K562 (cell line): ENCODE measurements at regions not wholly inside any gene's neighbourhood (a gene's known extent, or its start where the extent isn't known, plus 50 kb on each side); places are given as distances from the start of the nearest gene placed in this dataset.

ENCODE experiments used
- ATAC-seq: fragments of 200-7000 bp; cut with Tn5 transposase; 3 replicates; pipeline ENCODE4 v1.9.1; 2020; ENCODE audit warnings: moderate library complexity
- BruUV-seq: library from RNA; stranded (reverse); fragments of 400-500 nt; replicated peaks from 2 replicates; lab custom pipeline; 2021; lab: Mats Ljungman, UMichigan
- CTCF ChIA-PET: fragments of 300-600 bp; formaldehyde crosslinking; extraction: SDS; loops from one replicate; lab custom pipeline; 2021; ENCODE audit warnings: low intra/inter-chr PET ratio; lab: Yijun Ruan, JAX
- POLR2A ChIA-PET: fragments of 300-600, 350-650 bp; sonication (Branson Sonifier 250); formaldehyde crosslinking; extraction: SDS; loops from one replicate; lab custom pipeline; 2021; ENCODE audit warnings: antibody characterized with exemption, inconsistent platforms; lab: Yijun Ruan, JAX
- DNase-seq, 4 experiments: peaks; one replicate each; pipeline versions ENCODE4 v3.0.0 to v3.0.0-alpha.2; 2011 to 2018; ENCODE audit warnings: low spot score in 3 of 4, mixed read lengths in 3 of 4; ENCODE audit errors: extremely low read depth in 1 of 4
- FAIRE-seq: peaks from 2 replicates; lab custom pipeline; 2011; peaks lifted over from hg19 to GRCh38; lab: Jason Lieb, UNC
- H2AFZ ChIP-seq: 2 replicates; pipeline ENCODE4 v1.6.0; 2011; ENCODE audit warnings: low read depth, low read length, control low read depth, inconsistent platforms
- H3K27ac ChIP-seq: fragments of 200-600 bp; 3 replicates; pipeline ENCODE4 v1.8.0; 2011; ENCODE audit warnings: low read depth, mild to moderate bottlenecking, control low read depth, inconsistent platforms, low read length, moderate library complexity, mixed read lengths; ENCODE audit errors: extremely low read depth
- H3K27me3 ChIP-seq, 2 experiments: fragments of 300-600 bp in 1 of 2; 2 replicates in 1 of 2; 3 replicates in 1 of 2; pipeline versions ENCODE4 v1.6.0 to v1.8.0; 2011; ENCODE audit warnings: inconsistent platforms in 2 of 2, low read length in 2 of 2, mild to moderate bottlenecking in 1 of 2, mixed read lengths in 1 of 2, moderate library complexity in 1 of 2; ENCODE audit not compliant: control insufficient read depth in 2 of 2, insufficient read depth in 2 of 2
- H3K36me3 ChIP-seq: fragments of 300-600 bp; 3 replicates; pipeline ENCODE4 v1.8.0; 2011; ENCODE audit warnings: mild to moderate bottlenecking, low read length, inconsistent platforms; ENCODE audit not compliant: control insufficient read depth, insufficient read depth
- H3K4me1 ChIP-seq, 2 experiments: fragments of 200-600 bp in 1 of 2; replicated peaks in 1 of 2; 2 replicates in 1 of 2; 3 replicates in 1 of 2; pipeline versions ENCODE4 v1.5.1 to v1.8.0; 2011; ENCODE audit warnings: inconsistent platforms in 2 of 2, low read length in 2 of 2, mild to moderate bottlenecking in 1 of 2, mixed read lengths in 1 of 2, moderate library complexity in 1 of 2; ENCODE audit not compliant: control insufficient read depth in 2 of 2, insufficient read depth in 2 of 2
- H3K4me2 ChIP-seq: 2 replicates; pipeline ENCODE4 v1.6.1; 2011; ENCODE audit warnings: low read length, control low read depth, inconsistent platforms, mixed read lengths; ENCODE audit not compliant: insufficient read depth
- H3K4me3 ChIP-seq: fragments of 200-600 bp; sonication (generic), shearing (Covaris generic); 2 replicates; pipeline ENCODE4 v1.5.1; 2016; ENCODE audit warnings: control low read depth, inconsistent platforms
- H3K79me2 ChIP-seq: fragments of 200-600 bp; 3 replicates; pipeline ENCODE4 v1.8.0; 2011; ENCODE audit warnings: low read length, inconsistent platforms; ENCODE audit not compliant: control insufficient read depth, insufficient read depth
- H3K9ac ChIP-seq, 2 experiments: 2 replicates each; pipeline versions ENCODE4 v1.6.0 to v1.6.1; 2011; ENCODE audit warnings: low read depth in 2 of 2, low read length in 2 of 2, control low read depth in 1 of 2, inconsistent platforms in 1 of 2, mild to moderate bottlenecking in 1 of 2, mixed read lengths in 1 of 2; ENCODE audit not compliant: insufficient read depth in 1 of 2
- H3K9me1 ChIP-seq: one replicate; pipeline ENCODE4 v1.6.0; 2011; ENCODE audit warnings: inconsistent platforms, mild to moderate bottlenecking, low read length, moderate library complexity; ENCODE audit not compliant: control insufficient read depth, insufficient read depth
- H3K9me3 ChIP-seq: replicated peaks from 2 replicates; pipeline ENCODE4 v1.5.1; 2011; ENCODE audit warnings: low read depth, low read length, inconsistent platforms; ENCODE audit not compliant: control insufficient read depth, insufficient read depth
- H4K20me1 ChIP-seq: replicated peaks from 2 replicates; pipeline ENCODE4 v1.6.1; 2011; ENCODE audit warnings: low read length, inconsistent platforms, mixed read lengths; ENCODE audit not compliant: control insufficient read depth, insufficient read depth
- IRF2 ChIP-seq: sonication (generic); formaldehyde crosslinking; IDR thresholded peaks from 2 replicates; pipeline ENCODE4 v1.8.1; 2022; ENCODE audit warnings: mild to moderate bottlenecking, missing genetic modification reagents
- MITF ChIP-seq: IDR thresholded peaks from 2 replicates; pipeline ENCODE4 v1.6.1; 2014; ENCODE audit warnings: antibody characterized with exemption
- MXI1 ChIP-seq: IDR thresholded peaks from 2 replicates; pipeline ENCODE4 v1.6.1; 2011; ENCODE audit warnings: low read depth, mild to moderate bottlenecking, improper control_type of control experiment, low read length
- SAFB2 ChIP-seq: fragments of 200-400 bp; formaldehyde crosslinking; IDR thresholded peaks from 2 replicates; pipeline ENCODE4 v1.6.1; 2018; ENCODE audit warnings: borderline replicate concordance, low read length, low read depth, moderate library complexity; ENCODE audit not compliant: severe bottlenecking
- SMAD1 ChIP-seq: fragments of 150-350 bp; IDR thresholded peaks from 2 replicates; pipeline ENCODE4 v1.6.1; 2014; ENCODE audit warnings: low read length, low read depth; ENCODE audit not compliant: partially characterized antibody
- ZBTB40 ChIP-seq, 2 experiments: fragments of 450-650 bp in 1 of 2; sonication (generic) in 1 of 2; formaldehyde crosslinking in 1 of 2; IDR thresholded peaks; 2 replicates each; pipeline versions ENCODE4 v1.7.1 to v1.9.0; 2016 to 2022; ENCODE audit warnings: inconsistent platforms in 1 of 2, mild to moderate bottlenecking in 1 of 2, missing genetic modification reagents in 1 of 2
- WGBS: fragments of 100-300 bp; shearing (Covaris generic); methylation state at CpG from one replicate; pipeline ENCODE4 v1.1.6; 2016; ENCODE audit warnings: low coverage, mixed read lengths; ENCODE audit not compliant: insufficient coverage; ENCODE audit errors: missing lambda C conversion rate; 5-methylcytosine and 5-hydroxymethylcytosine counted together
- in situ Hi-C: fragments of 300-500 bp; cut with MboI; formaldehyde crosslinking; loops from 4 replicates; pipeline ENCODE4 v1.15.0; 2018; ENCODE audit warnings: inconsistent platforms, mixed read lengths
- intact Hi-C: fragments of 100-400 bp; cut with micrococcal nuclease; formaldehyde crosslinking; loops from 2 replicates; pipeline ENCODE4 v1.14.2; 2022
- TF ChIP-seq, protein P1 (sequence below): fragments of 250-450 bp; sonication (Bioruptor Pico); IDR thresholded peaks from 2 replicates; pipeline ENCODE4 v1.5.1; 2021; ENCODE audit warnings: mild to moderate bottlenecking
- TF ChIP-seq, protein P2 (sequence below): fragments of 450-650 bp; IDR thresholded peaks from 2 replicates; pipeline ENCODE4 v1.6.1; 2017; ENCODE audit warnings: mild to moderate bottlenecking, moderate library complexity

DNA sequence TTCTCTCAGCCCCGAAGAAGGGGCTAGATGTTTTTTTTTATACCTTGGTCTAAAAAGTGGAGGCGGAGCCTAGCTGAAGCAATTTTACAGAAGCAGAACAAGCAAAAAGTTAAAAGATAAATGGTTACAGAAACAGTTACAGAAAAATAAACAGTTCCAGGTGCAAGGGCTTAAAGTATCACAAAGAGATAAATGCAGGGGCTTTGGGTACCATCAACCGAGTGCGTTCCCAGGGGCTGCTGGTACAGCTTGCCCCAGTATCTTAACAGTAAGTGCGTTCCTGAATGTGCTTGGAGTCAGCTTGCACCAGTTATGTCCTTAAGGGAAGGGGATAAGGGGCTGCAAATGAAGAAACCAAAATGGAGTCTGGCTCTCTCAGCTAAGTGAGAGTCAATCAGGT, 173.9 kb upstream of the MBL2 start:
- ChIA-PET CTCF (no interaction called here), POLR2A (no interaction called here)
- H3K36me3 ChIP-seq = no peaks in the 10 kb centered on the region
- H3K4me3 ChIP-seq = no peak overlapping the region
- no peak overlapping the region for H3K4me2 ChIP-seq
- no TSS peak for BruUV-seq
- in situ Hi-C loops = no loop called here
- DNase-seq (no peak), ATAC-seq (no peak), FAIRE-seq (no peak)
- H3K79me2 ChIP-seq = no peaks in the 10 kb centered on the region
- WGBS = 7% methylated on average over 5 of the region's 5 CpGs
- no peak overlapping the region for H3K27ac ChIP-seq
- H3K9me3 ChIP-seq = no peaks in the 10 kb centered on the region
- no peaks in the 10 kb centered on the region for H3K27me3 ChIP-seq
- no peak overlapping the region for H2AFZ ChIP-seq
- H3K9ac ChIP-seq = no peak overlapping the region
- intact Hi-C loops = no loop called here
- no peaks in the 10 kb centered on the region for H3K9me1 ChIP-seq
- no peaks in the 10 kb centered on the region for H4K20me1 ChIP-seq
- no peaks in the 10 kb centered on the region for H3K4me1 ChIP-seq
- TF ChIP-seq IRF2 (CRISPR knock-in tag) = no peak
- TF ChIP-seq, protein P1, sequence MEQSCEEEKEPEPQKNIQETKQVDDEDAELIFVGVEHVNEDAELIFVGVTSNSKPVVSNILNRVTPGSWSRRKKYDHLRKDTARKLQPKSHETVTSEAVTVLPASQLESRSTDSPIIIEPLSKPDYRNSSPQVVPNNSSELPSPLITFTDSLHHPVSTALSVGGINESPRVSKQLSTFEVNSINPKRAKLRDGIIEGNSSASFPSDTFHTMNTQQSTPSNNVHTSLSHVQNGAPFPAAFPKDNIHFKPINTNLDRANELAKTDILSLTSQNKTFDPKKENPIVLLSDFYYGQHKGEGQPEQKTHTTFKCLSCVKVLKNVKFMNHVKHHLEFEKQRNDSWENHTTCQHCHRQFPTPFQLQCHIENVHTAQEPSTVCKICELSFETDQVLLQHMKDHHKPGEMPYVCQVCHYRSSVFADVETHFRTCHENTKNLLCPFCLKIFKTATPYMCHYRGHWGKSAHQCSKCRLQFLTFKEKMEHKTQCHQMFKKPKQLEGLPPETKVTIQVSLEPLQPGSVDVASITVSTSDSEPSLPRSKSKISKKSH (CRISPR knock-in tag) = no peak
- no peak for TF ChIP-seq SAFB2
- TF ChIP-seq, protein P2, sequence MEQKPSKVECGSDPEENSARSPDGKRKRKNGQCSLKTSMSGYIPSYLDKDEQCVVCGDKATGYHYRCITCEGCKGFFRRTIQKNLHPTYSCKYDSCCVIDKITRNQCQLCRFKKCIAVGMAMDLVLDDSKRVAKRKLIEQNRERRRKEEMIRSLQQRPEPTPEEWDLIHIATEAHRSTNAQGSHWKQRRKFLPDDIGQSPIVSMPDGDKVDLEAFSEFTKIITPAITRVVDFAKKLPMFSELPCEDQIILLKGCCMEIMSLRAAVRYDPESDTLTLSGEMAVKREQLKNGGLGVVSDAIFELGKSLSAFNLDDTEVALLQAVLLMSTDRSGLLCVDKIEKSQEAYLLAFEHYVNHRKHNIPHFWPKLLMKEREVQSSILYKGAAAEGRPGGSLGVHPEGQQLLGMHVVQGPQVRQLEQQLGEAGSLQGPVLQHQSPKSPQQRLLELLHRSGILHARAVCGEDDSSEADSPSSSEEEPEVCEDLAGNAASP = no peak
- no peak for TF ChIP-seq MXI1
- TF ChIP-seq ZBTB40 (IDR thresholded peaks at IDR 0.05) = no peak
- TF ChIP-seq ZBTB40 (CRISPR knock-in tag; IDR thresholded peaks at IDR 0.05) = no peak
- TF ChIP-seq MITF = no peak
- TF ChIP-seq SMAD1 = no peak
